ENCODE measurements at regions not wholly inside any gene's neighbourhood (a gene's known extent, or its start where the extent isn't known, plus 50 kb on each side); places are given as distances from the start of the nearest gene placed in this dataset.

GRCh38 chr6:14816116-14816859, 429.6 kb upstream of the JARID2 start:
- RAD21 ChIA-PET (ENCODE audit: low non-redundant PET in 1 of 2, low total read pairs in 2 of 2, uncharacterized antibody in 2 of 2, unreplicated experiment in 2 of 2), result no interaction called here
- Histone ChIP-seq H4K20me1 (ENCODE audit: insufficient read depth) (no peaks in the 10 kb centered on the region), H3K4me1 (ENCODE audit: control insufficient read depth in 1 of 2, insufficient read depth in 2 of 2, low read length in 2 of 2) (peaks cover 0 to 9% of the 10 kb centered on the region in 2 experiments; a peak in 2 of 4 replicates), H3K9me3 (ENCODE audit: control insufficient read depth in 1 of 2, insufficient read depth in 1 of 2, low read depth in 1 of 2, low read length in 2 of 2) (no peaks in the 10 kb centered on the region), H3K9me2 (ENCODE audit: insufficient read depth) (no peaks in the 10 kb centered on the region), H3K4me3 (replicated peaks in 1 of 2; ENCODE audit: low read depth in 1 of 2, low read length in 2 of 2) (no peak overlapping the region), H3K9ac (ENCODE audit: low read length) (no peak overlapping the region), H3K4me2 (ENCODE audit: low read length) (no peak overlapping the region), H2AFZ (ENCODE audit: low read depth, low read length, poor library complexity, severe bottlenecking) (no peak overlapping the region), H3K27me3 (ENCODE audit: insufficient read depth, low read length) (no peaks in the 10 kb centered on the region), H3K27ac (ENCODE audit: low read depth, low read length) (no peak overlapping the region), H3K79me2 (ENCODE audit: insufficient read depth, low read length) (no peaks in the 10 kb centered on the region), H3K36me3 (ENCODE audit: control insufficient read depth in 1 of 2, insufficient read depth in 2 of 2, low read length in 2 of 2) (no peaks in the 10 kb centered on the region)
- intact Hi-C loops (cut with micrococcal nuclease), result no loop called here
- ATAC-seq, result no peak
- POLR2A ChIA-PET, result no interaction called here
- TF ChIP-seq EZH2 (IDR thresholded peaks at IDR 0.05) (no peak), ZFX (IDR thresholded peaks at IDR 0.05) (no peak), ELF1 (IDR thresholded peaks at IDR 0.05; ENCODE audit: borderline replicate concordance, low read depth) (no peak), SRF (IDR thresholded peaks at IDR 0.05; ENCODE audit: low read depth) (no peak), FOSL1 (IDR thresholded peaks at IDR 0.05; ENCODE audit: low read depth) (no peak), REST (IDR thresholded peaks at IDR 0.05; ENCODE audit: low read depth) (no peak), RAD21 (IDR thresholded peaks at IDR 0.05; ENCODE audit: low read depth) (no peak), POLR2A (IDR thresholded peaks at IDR 0.05; ENCODE audit: borderline replicate concordance, extremely low read depth, insufficient read depth, insufficient read length) (no peak), SIN3A (IDR thresholded peaks at IDR 0.05; ENCODE audit: low read depth) (no peak), SP1 (IDR thresholded peaks at IDR 0.05; ENCODE audit: low read depth) (no peak), TCF7L2 (IDR thresholded peaks at IDR 0.05; ENCODE audit: borderline replicate concordance, extremely low read depth, insufficient read depth, insufficient read length) (no peak), CBX3 (IDR thresholded peaks at IDR 0.05; ENCODE audit: low read depth) (no peak), EGR1 (IDR thresholded peaks at IDR 0.05; ENCODE audit: low read depth) (no peak), YY1 (IDR thresholded peaks at IDR 0.05; ENCODE audit: extremely low read depth, insufficient replicate concordance, low read depth, low read length) (no peak)
- TF ChIP-seq, protein P1, sequence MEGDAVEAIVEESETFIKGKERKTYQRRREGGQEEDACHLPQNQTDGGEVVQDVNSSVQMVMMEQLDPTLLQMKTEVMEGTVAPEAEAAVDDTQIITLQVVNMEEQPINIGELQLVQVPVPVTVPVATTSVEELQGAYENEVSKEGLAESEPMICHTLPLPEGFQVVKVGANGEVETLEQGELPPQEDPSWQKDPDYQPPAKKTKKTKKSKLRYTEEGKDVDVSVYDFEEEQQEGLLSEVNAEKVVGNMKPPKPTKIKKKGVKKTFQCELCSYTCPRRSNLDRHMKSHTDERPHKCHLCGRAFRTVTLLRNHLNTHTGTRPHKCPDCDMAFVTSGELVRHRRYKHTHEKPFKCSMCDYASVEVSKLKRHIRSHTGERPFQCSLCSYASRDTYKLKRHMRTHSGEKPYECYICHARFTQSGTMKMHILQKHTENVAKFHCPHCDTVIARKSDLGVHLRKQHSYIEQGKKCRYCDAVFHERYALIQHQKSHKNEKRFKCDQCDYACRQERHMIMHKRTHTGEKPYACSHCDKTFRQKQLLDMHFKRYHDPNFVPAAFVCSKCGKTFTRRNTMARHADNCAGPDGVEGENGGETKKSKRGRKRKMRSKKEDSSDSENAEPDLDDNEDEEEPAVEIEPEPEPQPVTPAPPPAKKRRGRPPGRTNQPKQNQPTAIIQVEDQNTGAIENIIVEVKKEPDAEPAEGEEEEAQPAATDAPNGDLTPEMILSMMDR (IDR thresholded peaks at IDR 0.05 in 2 of 3, conservative IDR thresholded peaks at IDR 0.05 in 1 of 3; ENCODE audit: borderline replicate concordance in 1 of 3, insufficient read depth in 1 of 3, low read depth in 2 of 3, low read length in 2 of 3), result no peak
- TF ChIP-seq, protein P2, sequence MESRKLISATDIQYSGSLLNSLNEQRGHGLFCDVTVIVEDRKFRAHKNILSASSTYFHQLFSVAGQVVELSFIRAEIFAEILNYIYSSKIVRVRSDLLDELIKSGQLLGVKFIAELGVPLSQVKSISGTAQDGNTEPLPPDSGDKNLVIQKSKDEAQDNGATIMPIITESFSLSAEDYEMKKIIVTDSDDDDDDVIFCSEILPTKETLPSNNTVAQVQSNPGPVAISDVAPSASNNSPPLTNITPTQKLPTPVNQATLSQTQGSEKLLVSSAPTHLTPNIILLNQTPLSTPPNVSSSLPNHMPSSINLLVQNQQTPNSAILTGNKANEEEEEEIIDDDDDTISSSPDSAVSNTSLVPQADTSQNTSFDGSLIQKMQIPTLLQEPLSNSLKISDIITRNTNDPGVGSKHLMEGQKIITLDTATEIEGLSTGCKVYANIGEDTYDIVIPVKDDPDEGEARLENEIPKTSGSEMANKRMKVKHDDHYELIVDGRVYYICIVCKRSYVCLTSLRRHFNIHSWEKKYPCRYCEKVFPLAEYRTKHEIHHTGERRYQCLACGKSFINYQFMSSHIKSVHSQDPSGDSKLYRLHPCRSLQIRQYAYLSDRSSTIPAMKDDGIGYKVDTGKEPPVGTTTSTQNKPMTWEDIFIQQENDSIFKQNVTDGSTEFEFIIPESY (IDR thresholded peaks at IDR 0.05; ENCODE audit: extremely low read depth, insufficient replicate concordance, low read length), result no peak
- CTCF ChIA-PET, result no interaction called here
- BruUV-seq (replicated peaks), result no TSS peak
- no peak for DNase-seq (ENCODE audit: low read depth, low spot score)

All from HCT116 (cell line).